H1 (cell line): ENCODE measurements at regions not wholly inside any gene's neighbourhood (a gene's known extent, or its start where the extent isn't known, plus 50 kb on each side); places are given as distances from the start of the nearest gene placed in this dataset.

ENCODE experiments used
- ATF2 ChIP-seq: IDR thresholded peaks from 2 replicates; pipeline ENCODE4 v1.6.1; 2012; ENCODE audit warnings: low read length, inconsistent platforms
- RXRA ChIP-seq: IDR thresholded peaks from 2 replicates; pipeline ENCODE4 v1.6.1; 2011; ENCODE audit warnings: low read depth, mild to moderate bottlenecking, low read length, moderate library complexity; ENCODE audit not compliant: insufficient read depth

GRCh38 chr6:14212632-14213031 is 95.1 kb downstream of the CD83 start (continued):
- TF ChIP-seq ATF2 (no peak), RXRA (no peak)
